MG63 (cell line): ENCODE measurements at regions not wholly inside any gene's neighbourhood (a gene's known extent, or its start where the extent isn't known, plus 50 kb on each side); places are given as distances from the start of the nearest gene placed in this dataset.
"Not testable (repeated sequence)": the region's sequence is repeated elsewhere in the genome, so short reads cannot be mapped to it uniquely, and the experiment has no call there.

Experiments
- DNase-seq: peaks from one replicate; pipeline ENCODE4 v3.0.0-alpha.2; 2020
- H3K27me3 ChIP-seq: fragments of 250-450 bp; sonication (Bioruptor Pico); 2 replicates; pipeline ENCODE4 v1.5.1; 2020; ENCODE audit warnings: mild to moderate bottlenecking, moderate library complexity
- H3K36me3 ChIP-seq: fragments of 250-450 bp; sonication (Bioruptor Pico); 2 replicates; pipeline ENCODE4 v1.5.1; 2020; ENCODE audit warnings: mild to moderate bottlenecking, moderate library complexity
- H3K4me3 ChIP-seq: fragments of 250-450 bp; sonication (Bioruptor Pico); 2 replicates; pipeline ENCODE4 v1.5.1; 2020; ENCODE audit warnings: mild to moderate bottlenecking, moderate library complexity
- H3K9me3 ChIP-seq: fragments of 250-450 bp; sonication (Bioruptor Pico); 2 replicates; pipeline ENCODE4 v1.5.1; 2020; ENCODE audit warnings: mild to moderate bottlenecking, moderate library complexity

- Histone ChIP-seq H3K36me3 (no peaks in the 10 kb centered on the region), H3K4me3 (no peak overlapping the region), H3K9me3 (no peaks in the 10 kb centered on the region; the same call in 1 of the 2 replicates), H3K27me3 (no peaks in the 10 kb centered on the region)
- no peak for DNase-seq
These were observed 140.3 kb upstream of the EYA4 start for GRCh38 chr6:133100865-133101264.

GRCh38 chr6:133101790-133102189 lies 139.4 kb upstream of the EYA4 start:
- H3K9me3 ChIP-seq, result no peaks in the 10 kb centered on the region; the same call in 1 of the 2 replicates
- H3K36me3 ChIP-seq, result no peaks in the 10 kb centered on the region
- no peaks in the 10 kb centered on the region for H3K27me3 ChIP-seq
- no peak for DNase-seq
- no peak overlapping the region for H3K4me3 ChIP-seq

- H3K4me3 ChIP-seq, result no peak overlapping the region
- H3K27me3 ChIP-seq, result no peaks in the 10 kb centered on the region
- no peak for DNase-seq
- no peaks in the 10 kb centered on the region; the same call in 1 of the 2 replicates for H3K9me3 ChIP-seq
- no peaks in the 10 kb centered on the region for H3K36me3 ChIP-seq
These were observed 134.2 kb upstream of the EYA4 start for GRCh38 chr6:133106934-133107333.

GRCh38 chr6:133108419-133108818 lies 132.7 kb upstream of the EYA4 start:
- Histone ChIP-seq H3K27me3 (no peaks in the 10 kb centered on the region), H3K4me3 (no peak overlapping the region), H3K9me3 (no peaks in the 10 kb centered on the region; the same call in 1 of the 2 replicates), H3K36me3 (no peaks in the 10 kb centered on the region)
- no peak for DNase-seq

GRCh38 chr6:133114973-133115372 lies 126.2 kb upstream of the EYA4 start:
- Histone ChIP-seq H3K9me3 (no peaks in the 10 kb centered on the region; the same call in 1 of the 2 replicates), H3K36me3 (no peaks in the 10 kb centered on the region), H3K27me3 (no peaks in the 10 kb centered on the region), H3K4me3 (no peak overlapping the region)
- DNase-seq, result no peak

GRCh38 chr6:133115946-133116345 lies 125.2 kb upstream of the EYA4 start:
- no peaks in the 10 kb centered on the region; the same call in 1 of the 2 replicates for H3K9me3 ChIP-seq
- no peaks in the 10 kb centered on the region for H3K27me3 ChIP-seq
- H3K4me3 ChIP-seq, result no peak overlapping the region
- DNase-seq, result no peak
- no peaks in the 10 kb centered on the region for H3K36me3 ChIP-seq

- no peaks in the 10 kb centered on the region for H3K36me3 ChIP-seq
- DNase-seq, result no peak
These were observed 113.0 kb upstream of the EYA4 start for GRCh38 chr6:133128191-133128590.

GRCh38 chr6:133129556-133129955 lies 111.6 kb upstream of the EYA4 start:
- H3K9me3 ChIP-seq, result no peaks in the 10 kb centered on the region
- DNase-seq, result no peak
- H3K4me3 ChIP-seq, result no peak overlapping the region
- H3K27me3 ChIP-seq, result no peaks in the 10 kb centered on the region
- H3K36me3 ChIP-seq, result no peaks in the 10 kb centered on the region

More at GRCh38 chr6:133128191-133128590, 113.0 kb upstream of the EYA4 start:
- Histone ChIP-seq H3K9me3 (no peaks in the 10 kb centered on the region), H3K27me3 (no peaks in the 10 kb centered on the region), H3K4me3 (no peak overlapping the region)

GRCh38 chr6:133130863-133131262 lies 110.3 kb upstream of the EYA4 start:
- H3K9me3 ChIP-seq, result no peaks in the 10 kb centered on the region
- H3K36me3 ChIP-seq, result no peaks in the 10 kb centered on the region
- DNase-seq, result peak; percentile 87
- no peaks in the 10 kb centered on the region for H3K27me3 ChIP-seq
- H3K4me3 ChIP-seq, result no peak overlapping the region

- Histone ChIP-seq H3K27me3 (no peaks in the 10 kb centered on the region), H3K9me3 (no peaks in the 10 kb centered on the region), H3K4me3 (no peak overlapping the region), H3K36me3 (no peaks in the 10 kb centered on the region)
- no peak for DNase-seq
These were observed 109.3 kb upstream of the EYA4 start for GRCh38 chr6:133131621-133132465.

GRCh38 chr6:133132466-133132971 lies 108.6 kb upstream of the EYA4 start:
- DNase-seq, result no peak
- no peak overlapping the region for H3K4me3 ChIP-seq
- no peaks in the 10 kb centered on the region for H3K27me3 ChIP-seq
- no peaks in the 10 kb centered on the region for H3K36me3 ChIP-seq
- no peaks in the 10 kb centered on the region for H3K9me3 ChIP-seq

GRCh38 chr6:133136177-133136880 lies 104.8 kb upstream of the EYA4 start:
- H3K4me3 ChIP-seq, result no peak overlapping the region
- no peaks in the 10 kb centered on the region for H3K36me3 ChIP-seq
- no peaks in the 10 kb centered on the region for H3K9me3 ChIP-seq
- no peak for DNase-seq
- no peaks in the 10 kb centered on the region for H3K27me3 ChIP-seq

- H3K4me3 ChIP-seq, DNase-seq, H3K9me3 ChIP-seq, H3K27me3 ChIP-seq, H3K36me3 ChIP-seq: not testable (repeated sequence)
These were observed 93.5 kb upstream of the EYA4 start for GRCh38 chr6:133147470-133148184.

- H3K9me3 ChIP-seq, result no peaks in the 10 kb centered on the region
- H3K4me3 ChIP-seq, result no peak overlapping the region
- no peaks in the 10 kb centered on the region for H3K36me3 ChIP-seq
- H3K27me3 ChIP-seq, result no peaks in the 10 kb centered on the region
- DNase-seq, result no peak
These were observed 84.5 kb upstream of the EYA4 start for GRCh38 chr6:133156689-133157088.

GRCh38 chr6:133157995-133158394 lies 83.2 kb upstream of the EYA4 start:
- no peaks in the 10 kb centered on the region for H3K36me3 ChIP-seq
- no peak for DNase-seq
- H3K27me3 ChIP-seq, result no peaks in the 10 kb centered on the region
- no peaks in the 10 kb centered on the region for H3K9me3 ChIP-seq
- no peak overlapping the region for H3K4me3 ChIP-seq

GRCh38 chr6:133159255-133159795 lies 81.8 kb upstream of the EYA4 start:
- no peaks in the 10 kb centered on the region for H3K9me3 ChIP-seq
- no peak overlapping the region for H3K4me3 ChIP-seq
- H3K27me3 ChIP-seq, result no peaks in the 10 kb centered on the region; the same call in 1 of the 2 replicates
- DNase-seq, result no peak
- H3K36me3 ChIP-seq, result no peaks in the 10 kb centered on the region

GRCh38 chr6:133160536-133160935 lies 80.6 kb upstream of the EYA4 start:
- no peak for DNase-seq
- H3K36me3 ChIP-seq, result no peaks in the 10 kb centered on the region
- H3K4me3 ChIP-seq, result no peak overlapping the region
- H3K9me3 ChIP-seq, result no peaks in the 10 kb centered on the region
- no peaks in the 10 kb centered on the region; the same call in 1 of the 2 replicates for H3K27me3 ChIP-seq
